ENCODE measurements at regions not wholly inside any gene's neighbourhood (a gene's known extent, or its start where the extent isn't known, plus 50 kb on each side); places are given as distances from the start of the nearest gene placed in this dataset.

GRCh38 chr7:47185170-47185569, 396.7 kb downstream of the TNS3 start:
- H3K4me1 ChIP-seq (ENCODE audit: control insufficient read depth in 4 of 4, insufficient read depth in 4 of 4, low read length in 3 of 4), result peaks cover 3 to 35% (median 33%) of the 10 kb centered on the region in 4 donors
- H3K4me3 ChIP-seq (ENCODE audit: low read depth in 1 of 3, low read length in 3 of 3), result no peak overlapping the region
- H3K9me3 ChIP-seq (ENCODE audit: control insufficient read depth in 4 of 4, low read length in 3 of 4), result no peaks in the 10 kb centered on the region
- no peaks in the 10 kb centered on the region for H3K27me3 ChIP-seq (ENCODE audit: control insufficient read depth in 4 of 4, insufficient read depth in 4 of 4, low read length in 3 of 4)
- WGBS, result 38% methylated on average over 3 of the region's 3 CpGs
- H3K9ac ChIP-seq (ENCODE audit: low read depth in 1 of 2, low read length in 2 of 2), result no peak overlapping the region
- no peaks in the 10 kb centered on the region for H3K36me3 ChIP-seq (ENCODE audit: control insufficient read depth in 4 of 4, insufficient read depth in 3 of 4, low read depth in 1 of 4, low read length in 3 of 4)
- H3K27ac ChIP-seq (ENCODE audit: low read depth in 1 of 2, low read length in 2 of 2), result no peak overlapping the region
- DNase-seq (ENCODE audit: low spot score), result no peak
- no peak for TF ChIP-seq REST (IDR thresholded peaks at IDR 0.05)
- TF ChIP-seq RAD21 (IDR thresholded peaks at IDR 0.05), result no peak
- TF ChIP-seq HNF4A (conservative IDR thresholded peaks at IDR 0.05), result no peak
- TF ChIP-seq SP1 (IDR thresholded peaks at IDR 0.05), result no peak
- TF ChIP-seq JUND (IDR thresholded peaks at IDR 0.05), result no peak
- TF ChIP-seq ZBTB33 (IDR thresholded peaks at IDR 0.05), result no peak
- TF ChIP-seq HNF4G (IDR thresholded peaks at IDR 0.05), result no peak

- Histone ChIP-seq H3K9ac (ENCODE audit: low read depth in 1 of 2, low read length in 2 of 2) (no peak overlapping the region), H3K36me3 (ENCODE audit: control insufficient read depth in 4 of 4, insufficient read depth in 3 of 4, low read depth in 1 of 4, low read length in 3 of 4) (no peaks in the 10 kb centered on the region), H3K27me3 (ENCODE audit: control insufficient read depth in 4 of 4, insufficient read depth in 4 of 4, low read length in 3 of 4) (no peaks in the 10 kb centered on the region), H3K9me3 (ENCODE audit: control insufficient read depth in 4 of 4, low read length in 3 of 4) (no peaks in the 10 kb centered on the region), H3K4me3 (ENCODE audit: low read depth in 1 of 3, low read length in 3 of 3) (no peak overlapping the region), H3K27ac (ENCODE audit: low read depth in 1 of 2, low read length in 2 of 2) (no peak overlapping the region), H3K4me1 (ENCODE audit: control insufficient read depth in 4 of 4, insufficient read depth in 4 of 4, low read length in 3 of 4) (peaks cover 3 to 36% (median 34%) of the 10 kb centered on the region in 4 donors)
- TF ChIP-seq YY1 (IDR thresholded peaks at IDR 0.05), result no peak
- TF ChIP-seq RXRA (IDR thresholded peaks at IDR 0.05), result no peak
- no peak for TF ChIP-seq ZBTB33 (IDR thresholded peaks at IDR 0.05)
- TF ChIP-seq, protein P1, sequence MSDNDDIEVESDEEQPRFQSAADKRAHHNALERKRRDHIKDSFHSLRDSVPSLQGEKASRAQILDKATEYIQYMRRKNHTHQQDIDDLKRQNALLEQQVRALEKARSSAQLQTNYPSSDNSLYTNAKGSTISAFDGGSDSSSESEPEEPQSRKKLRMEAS (IDR thresholded peaks at IDR 0.05), result no peak
- TF ChIP-seq REST (IDR thresholded peaks at IDR 0.05), result no peak
- no peak for TF ChIP-seq FOXA1 (IDR thresholded peaks at IDR 0.05)
- TF ChIP-seq GABPA (IDR thresholded peaks at IDR 0.05 in 1 of 2, conservative IDR thresholded peaks at IDR 0.05 in 1 of 2), result no peak
- no peak for TF ChIP-seq TAF1 (conservative IDR thresholded peaks at IDR 0.05)
- TF ChIP-seq HNF4G (IDR thresholded peaks at IDR 0.05), result no peak
- TF ChIP-seq SP1 (IDR thresholded peaks at IDR 0.05), result no peak
- WGBS, result 68% methylated on average over 12 of the region's 12 CpGs
- DNase-seq (ENCODE audit: low spot score), result no peak
Measured at GRCh38 chr7:47183862-47184590, 397.9 kb downstream of the TNS3 start.

Measured in liver (tissue), 7 donors.